ENCODE measurements at regions not wholly inside any gene's neighbourhood (a gene's known extent, or its start where the extent isn't known, plus 50 kb on each side); places are given as distances from the start of the nearest gene placed in this dataset.

DNA sequence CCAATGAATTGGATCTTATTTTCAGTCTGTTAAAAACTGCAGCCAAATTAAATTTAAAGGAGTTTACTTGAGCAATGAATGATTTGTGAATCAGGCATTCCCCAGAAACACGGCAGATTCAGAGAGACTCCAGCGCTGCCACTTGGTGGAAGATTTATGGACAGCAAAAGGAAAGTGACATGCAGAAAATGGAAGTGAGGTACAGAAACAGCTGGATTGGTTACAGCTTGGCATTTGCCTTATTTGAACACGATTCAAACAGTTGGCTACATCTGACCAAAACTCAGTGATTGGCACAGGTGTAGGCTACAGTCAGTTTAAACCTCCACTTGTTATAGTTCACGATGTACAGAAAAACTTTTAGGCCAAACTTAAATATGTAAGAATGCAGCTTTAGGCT is 257.6 kb upstream of the IMPG1 start:
- TF ChIP-seq, protein P1, sequence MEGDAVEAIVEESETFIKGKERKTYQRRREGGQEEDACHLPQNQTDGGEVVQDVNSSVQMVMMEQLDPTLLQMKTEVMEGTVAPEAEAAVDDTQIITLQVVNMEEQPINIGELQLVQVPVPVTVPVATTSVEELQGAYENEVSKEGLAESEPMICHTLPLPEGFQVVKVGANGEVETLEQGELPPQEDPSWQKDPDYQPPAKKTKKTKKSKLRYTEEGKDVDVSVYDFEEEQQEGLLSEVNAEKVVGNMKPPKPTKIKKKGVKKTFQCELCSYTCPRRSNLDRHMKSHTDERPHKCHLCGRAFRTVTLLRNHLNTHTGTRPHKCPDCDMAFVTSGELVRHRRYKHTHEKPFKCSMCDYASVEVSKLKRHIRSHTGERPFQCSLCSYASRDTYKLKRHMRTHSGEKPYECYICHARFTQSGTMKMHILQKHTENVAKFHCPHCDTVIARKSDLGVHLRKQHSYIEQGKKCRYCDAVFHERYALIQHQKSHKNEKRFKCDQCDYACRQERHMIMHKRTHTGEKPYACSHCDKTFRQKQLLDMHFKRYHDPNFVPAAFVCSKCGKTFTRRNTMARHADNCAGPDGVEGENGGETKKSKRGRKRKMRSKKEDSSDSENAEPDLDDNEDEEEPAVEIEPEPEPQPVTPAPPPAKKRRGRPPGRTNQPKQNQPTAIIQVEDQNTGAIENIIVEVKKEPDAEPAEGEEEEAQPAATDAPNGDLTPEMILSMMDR (IDR thresholded peaks at IDR 0.05; ENCODE audit: low read depth, low read length, missing input control) = no peak
- TF ChIP-seq RXRA (IDR thresholded peaks at IDR 0.05) (no peak), YY1 (IDR thresholded peaks at IDR 0.05) (no peak), SP1 (IDR thresholded peaks at IDR 0.05) (no peak), TAF1 (conservative IDR thresholded peaks at IDR 0.05) (no peak), RAD21 (IDR thresholded peaks at IDR 0.05) (no peak), JUND (IDR thresholded peaks at IDR 0.05) (no peak), GABPA (IDR thresholded peaks at IDR 0.05 in 1 of 2, conservative IDR thresholded peaks at IDR 0.05 in 1 of 2) (no peak), FOXA1 (IDR thresholded peaks at IDR 0.05) (no peak), EGR1 (IDR thresholded peaks at IDR 0.05; ENCODE audit: low read depth in 2 of 2) (no peak), NR2F2 (IDR thresholded peaks at IDR 0.05) (no peak)
- TF ChIP-seq, protein P2, sequence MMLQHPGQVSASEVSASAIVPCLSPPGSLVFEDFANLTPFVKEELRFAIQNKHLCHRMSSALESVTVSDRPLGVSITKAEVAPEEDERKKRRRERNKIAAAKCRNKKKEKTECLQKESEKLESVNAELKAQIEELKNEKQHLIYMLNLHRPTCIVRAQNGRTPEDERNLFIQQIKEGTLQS (IDR thresholded peaks at IDR 0.05) = no peak
- TF ChIP-seq, protein P3, sequence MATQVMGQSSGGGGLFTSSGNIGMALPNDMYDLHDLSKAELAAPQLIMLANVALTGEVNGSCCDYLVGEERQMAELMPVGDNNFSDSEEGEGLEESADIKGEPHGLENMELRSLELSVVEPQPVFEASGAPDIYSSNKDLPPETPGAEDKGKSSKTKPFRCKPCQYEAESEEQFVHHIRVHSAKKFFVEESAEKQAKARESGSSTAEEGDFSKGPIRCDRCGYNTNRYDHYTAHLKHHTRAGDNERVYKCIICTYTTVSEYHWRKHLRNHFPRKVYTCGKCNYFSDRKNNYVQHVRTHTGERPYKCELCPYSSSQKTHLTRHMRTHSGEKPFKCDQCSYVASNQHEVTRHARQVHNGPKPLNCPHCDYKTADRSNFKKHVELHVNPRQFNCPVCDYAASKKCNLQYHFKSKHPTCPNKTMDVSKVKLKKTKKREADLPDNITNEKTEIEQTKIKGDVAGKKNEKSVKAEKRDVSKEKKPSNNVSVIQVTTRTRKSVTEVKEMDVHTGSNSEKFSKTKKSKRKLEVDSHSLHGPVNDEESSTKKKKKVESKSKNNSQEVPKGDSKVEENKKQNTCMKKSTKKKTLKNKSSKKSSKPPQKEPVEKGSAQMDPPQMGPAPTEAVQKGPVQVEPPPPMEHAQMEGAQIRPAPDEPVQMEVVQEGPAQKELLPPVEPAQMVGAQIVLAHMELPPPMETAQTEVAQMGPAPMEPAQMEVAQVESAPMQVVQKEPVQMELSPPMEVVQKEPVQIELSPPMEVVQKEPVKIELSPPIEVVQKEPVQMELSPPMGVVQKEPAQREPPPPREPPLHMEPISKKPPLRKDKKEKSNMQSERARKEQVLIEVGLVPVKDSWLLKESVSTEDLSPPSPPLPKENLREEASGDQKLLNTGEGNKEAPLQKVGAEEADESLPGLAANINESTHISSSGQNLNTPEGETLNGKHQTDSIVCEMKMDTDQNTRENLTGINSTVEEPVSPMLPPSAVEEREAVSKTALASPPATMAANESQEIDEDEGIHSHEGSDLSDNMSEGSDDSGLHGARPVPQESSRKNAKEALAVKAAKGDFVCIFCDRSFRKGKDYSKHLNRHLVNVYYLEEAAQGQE (IDR thresholded peaks at IDR 0.05) = no peak

Measured in liver (tissue), 3 donors.